Keratinocyte (primary cell): ENCODE measurements at regions not wholly inside any gene's neighbourhood (a gene's known extent, or its start where the extent isn't known, plus 50 kb on each side); places are given as distances from the start of the nearest gene placed in this dataset.

Experiments
- DNase-seq: peaks from one replicate; pipeline ENCODE4 v3.0.0-alpha.2; 2011; ENCODE audit warnings: low read depth, missing footprints, low spot score
- FAIRE-seq: peaks from 2 replicates; lab custom pipeline; 2011; peaks lifted over from hg19 to GRCh38; lab: Jason Lieb, UNC
- H2AFZ ChIP-seq: 2 replicates; pipeline ENCODE4 v1.6.0; 2012; ENCODE audit warnings: low read length, control low read depth, inconsistent platforms; ENCODE audit not compliant: control insufficient read depth
- H3K27ac ChIP-seq: 2 replicates; pipeline ENCODE4 v1.5.1; 2011; ENCODE audit warnings: low read length; ENCODE audit not compliant: control insufficient read depth, insufficient read depth
- H3K27me3 ChIP-seq: 3 replicates; pipeline ENCODE4 v1.6.0; 2011; ENCODE audit warnings: low read length; ENCODE audit not compliant: control insufficient read depth, insufficient read depth; ENCODE audit errors: extremely low read depth
- H3K36me3 ChIP-seq, 2 experiments: 2 replicates in 1 of 2; 3 replicates in 1 of 2; pipeline ENCODE4 v1.5.1; 2011; ENCODE audit warnings: low read length in 2 of 2, mild to moderate bottlenecking in 1 of 2; ENCODE audit not compliant: control insufficient read depth in 2 of 2, insufficient read depth in 2 of 2; ENCODE audit errors: extremely low read depth in 1 of 2
- H3K4me1 ChIP-seq: 3 replicates; pipeline ENCODE4 v1.5.1; 2011; ENCODE audit warnings: low read length; ENCODE audit not compliant: control insufficient read depth, insufficient read depth; ENCODE audit errors: extremely low read depth
- H3K4me2 ChIP-seq: 3 replicates; pipeline ENCODE4 v1.6.0; 2011; ENCODE audit warnings: low read depth, low read length; ENCODE audit not compliant: control insufficient read depth, insufficient read depth; ENCODE audit errors: extremely low read depth
- H3K4me3 ChIP-seq, 3 experiments: fragments of 200-600 bp in 1 of 3; sonication (generic) in 1 of 3; 2 replicates in 2 of 3; 3 replicates in 1 of 3; pipeline ENCODE4 v1.5.1; 2011 to 2016; ENCODE audit warnings: low read length in 3 of 3, mild to moderate bottlenecking in 3 of 3, control low read depth in 2 of 3, inconsistent platforms in 1 of 3, low read depth in 1 of 3, mixed read lengths in 1 of 3, mixed run types in 1 of 3, moderate library complexity in 1 of 3; ENCODE audit not compliant: control insufficient read depth in 2 of 3, insufficient read depth in 2 of 3; ENCODE audit errors: extremely low read depth in 1 of 3
- H3K79me2 ChIP-seq: 2 replicates; pipeline ENCODE4 v1.6.0; 2012; ENCODE audit warnings: low read length; ENCODE audit not compliant: control insufficient read depth, insufficient read depth
- H3K9ac ChIP-seq: 3 replicates; pipeline ENCODE4 v1.6.0; 2011; ENCODE audit warnings: low read length; ENCODE audit not compliant: control insufficient read depth, insufficient read depth; ENCODE audit errors: extremely low read depth
- H3K9me1 ChIP-seq: 3 replicates; pipeline ENCODE4 v1.6.0; 2011; ENCODE audit warnings: low read length; ENCODE audit not compliant: control insufficient read depth, insufficient read depth; ENCODE audit errors: extremely low read depth
- H3K9me3 ChIP-seq: 2 replicates; pipeline ENCODE4 v1.5.1; 2012; ENCODE audit warnings: low read depth, low read length; ENCODE audit not compliant: control insufficient read depth
- H4K20me1 ChIP-seq: 3 replicates; pipeline ENCODE4 v1.6.0; 2011; ENCODE audit warnings: low read length; ENCODE audit not compliant: control insufficient read depth, insufficient read depth; ENCODE audit errors: extremely low read depth
- CTCF ChIP-seq, 3 experiments: IDR thresholded peaks in 1 of 3; conservative IDR thresholded peaks in 1 of 3; optimal IDR thresholded peaks in 1 of 3; 2 replicates in 2 of 3; 3 replicates in 1 of 3; pipeline versions ENCODE3 to v1.5.1; 2011; ENCODE audit warnings: low read length in 3 of 3, mild to moderate bottlenecking in 3 of 3, moderate library complexity in 2 of 3, control low read depth in 1 of 3, inconsistent platforms in 1 of 3; ENCODE audit not compliant: insufficient read depth in 2 of 3; ENCODE audit errors: extremely low read depth in 1 of 3
- EZH2 ChIP-seq: IDR thresholded peaks from one replicate; pipeline ENCODE4 v1.6.1; 2012; ENCODE audit warnings: inconsistent platforms, mild to moderate bottlenecking, low read length, moderate library complexity
- dilution Hi-C: fragments of 300-500 bp; cut with MboI; formaldehyde crosslinking; loops from one replicate; pipeline ENCODE4 v1.7.0; 2020; ENCODE audit warnings: low sequenced_read_pairs; ENCODE audit not compliant: extremely low pct_ligation_motif_present

- Histone ChIP-seq H3K9me3 (no peaks in the 10 kb centered on the region), H3K4me3 (no peak overlapping the region), H3K9ac (no peak overlapping the region), H3K4me1 (no peaks in the 10 kb centered on the region), H3K9me1 (no peaks in the 10 kb centered on the region), H2AFZ (no peak overlapping the region), H3K79me2 (no peaks in the 10 kb centered on the region), H3K27me3 (no peaks in the 10 kb centered on the region), H4K20me1 (no peaks in the 10 kb centered on the region), H3K27ac (no peak overlapping the region), H3K4me2 (no peak overlapping the region), H3K36me3 (no peaks in the 10 kb centered on the region)
- TF ChIP-seq EZH2 (no peak), CTCF (optimal IDR thresholded peaks at IDR 0.05 in 1 of 3, IDR thresholded peaks at IDR 0.05 in 1 of 3, conservative IDR thresholded peaks at IDR 0.05 in 1 of 3; ENCODE audit: extremely low read depth in 1 of 3, insufficient read depth in 2 of 3, low read length in 3 of 3) (no peak)
- DNase-seq, result no peak
- dilution Hi-C loops, result no loop called here
- no peak for FAIRE-seq
Observed at GRCh38 chr10:2207246-2207922, 470.1 kb upstream of the ADARB2 start.

GRCh38 chr10:2205406-2205805 lies 468.1 kb upstream of the ADARB2 start:
- Histone ChIP-seq H3K9me1 (no peaks in the 10 kb centered on the region), H3K36me3 (no peaks in the 10 kb centered on the region), H3K27me3 (no peaks in the 10 kb centered on the region), H2AFZ (peak overlapping the region; percentile 56), H3K4me3 (no peak overlapping the region), H3K4me2 (no peak overlapping the region), H3K27ac (no peak overlapping the region), H3K9me3 (no peaks in the 10 kb centered on the region), H3K9ac (no peak overlapping the region), H3K4me1 (no peaks in the 10 kb centered on the region), H4K20me1 (no peaks in the 10 kb centered on the region), H3K79me2 (no peaks in the 10 kb centered on the region)
- TF ChIP-seq CTCF (optimal IDR thresholded peaks at IDR 0.05 in 1 of 3, IDR thresholded peaks at IDR 0.05 in 1 of 3, conservative IDR thresholded peaks at IDR 0.05 in 1 of 3; ENCODE audit: extremely low read depth in 1 of 3, insufficient read depth in 2 of 3, low read length in 3 of 3), result no peak
- TF ChIP-seq EZH2, result no peak
- DNase-seq (no peak), FAIRE-seq (no peak)
- dilution Hi-C loops, result no loop called here
